ENCODE measurements at regions not wholly inside any gene's neighbourhood (a gene's known extent, or its start where the extent isn't known, plus 50 kb on each side); places are given as distances from the start of the nearest gene placed in this dataset.
"Not testable (repeated sequence)": the region's sequence is repeated elsewhere in the genome, so short reads cannot be mapped to it uniquely, and the experiment has no call there.

GRCh38 chr3:152199102-152199840 is 69.5 kb upstream of the MBNL1 start:
- no peak for DNase-seq

DNA sequence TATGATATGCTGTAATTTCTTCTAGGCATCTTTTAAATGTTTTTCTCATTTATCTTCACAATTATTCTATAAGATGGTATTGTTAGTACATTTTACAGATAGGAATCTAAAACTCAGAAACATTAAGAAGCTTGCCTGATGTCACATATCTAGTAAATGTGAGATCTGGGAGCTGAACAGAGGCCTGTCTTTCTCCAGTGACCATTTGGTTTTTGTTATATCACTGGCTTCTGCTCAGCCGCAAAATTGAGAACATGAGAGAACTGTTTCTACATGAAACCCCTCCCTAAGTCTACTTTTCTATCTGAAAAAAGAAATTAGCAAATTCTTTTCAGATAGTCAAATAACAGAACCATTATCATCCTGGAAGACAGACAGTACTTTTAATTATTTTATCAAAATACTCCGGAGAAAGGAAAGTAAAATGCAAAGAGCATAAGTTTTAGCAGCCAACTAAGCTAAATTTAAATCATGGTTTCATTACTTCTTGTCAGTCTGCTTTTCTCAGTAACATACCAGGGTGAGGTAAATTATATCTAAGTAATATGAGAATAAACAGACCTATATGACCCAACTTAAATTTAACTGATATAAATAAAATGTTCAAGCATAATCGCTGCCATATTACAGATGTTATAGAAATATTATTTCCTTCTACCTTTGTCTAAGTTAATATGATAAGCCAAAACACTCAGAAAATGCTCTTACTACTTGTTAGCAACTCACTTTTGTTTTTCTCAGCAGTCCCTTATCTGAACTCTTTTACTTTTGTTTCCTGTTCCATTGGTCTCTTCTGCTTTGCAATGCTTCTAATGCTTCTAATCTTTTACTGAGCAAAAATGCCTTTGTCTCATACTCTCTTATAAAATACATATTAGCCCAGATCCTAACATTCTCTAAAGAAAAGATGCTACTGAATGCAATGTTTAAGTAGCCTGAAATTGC is 68.0 kb upstream of the MBNL1 start:
- no peak for DNase-seq

- no peak for DNase-seq
These were observed 65.6 kb upstream of the MBNL1 start for GRCh38 chr3:152202976-152203626.

DNA sequence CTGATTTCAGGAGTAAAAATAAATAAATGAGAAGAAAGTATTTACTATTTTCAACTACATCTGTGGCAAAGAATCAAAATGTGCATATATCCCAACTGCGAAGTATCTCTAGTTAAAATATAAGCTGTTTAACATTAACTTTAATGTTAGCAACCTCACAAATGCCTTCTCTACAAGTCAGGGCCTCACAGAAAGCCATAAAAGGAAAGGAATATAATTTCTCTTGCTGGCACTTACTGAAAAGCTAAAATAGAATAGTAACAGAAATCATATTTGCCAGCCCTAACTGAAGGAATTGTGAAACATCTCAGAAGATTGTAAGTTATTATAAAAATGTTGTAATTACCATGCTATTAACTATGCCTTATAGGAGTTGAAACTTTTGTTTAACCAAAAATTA is 65.1 kb upstream of the MBNL1 start:
- no peak for DNase-seq

GRCh38 chr3:152204218-152204617 is 64.5 kb upstream of the MBNL1 start:
- no peak for DNase-seq

DNA sequence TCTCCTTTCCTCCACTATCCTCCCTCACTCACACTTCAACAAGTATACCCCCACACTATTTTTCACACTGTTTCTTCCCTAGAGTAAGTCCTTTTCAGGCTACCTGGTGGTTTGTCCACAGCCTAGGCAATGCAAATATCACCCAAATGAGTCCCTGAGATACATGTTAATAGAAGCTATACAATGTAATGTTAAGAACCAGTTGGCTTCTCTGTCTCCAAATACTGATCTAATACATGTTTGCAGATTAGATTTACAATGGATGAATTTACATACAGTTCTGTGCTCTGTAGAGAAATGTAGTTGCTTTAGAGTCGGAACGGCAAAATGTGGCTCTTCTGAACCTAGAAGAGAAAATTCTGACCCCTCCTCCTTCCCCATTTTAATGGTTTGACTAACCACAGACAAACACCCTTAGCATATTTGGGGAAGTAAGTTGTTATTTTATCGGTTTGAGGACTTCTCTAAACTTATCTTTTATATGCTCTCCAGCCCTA is 63.6 kb upstream of the MBNL1 start:
- no peak for DNase-seq

DNA sequence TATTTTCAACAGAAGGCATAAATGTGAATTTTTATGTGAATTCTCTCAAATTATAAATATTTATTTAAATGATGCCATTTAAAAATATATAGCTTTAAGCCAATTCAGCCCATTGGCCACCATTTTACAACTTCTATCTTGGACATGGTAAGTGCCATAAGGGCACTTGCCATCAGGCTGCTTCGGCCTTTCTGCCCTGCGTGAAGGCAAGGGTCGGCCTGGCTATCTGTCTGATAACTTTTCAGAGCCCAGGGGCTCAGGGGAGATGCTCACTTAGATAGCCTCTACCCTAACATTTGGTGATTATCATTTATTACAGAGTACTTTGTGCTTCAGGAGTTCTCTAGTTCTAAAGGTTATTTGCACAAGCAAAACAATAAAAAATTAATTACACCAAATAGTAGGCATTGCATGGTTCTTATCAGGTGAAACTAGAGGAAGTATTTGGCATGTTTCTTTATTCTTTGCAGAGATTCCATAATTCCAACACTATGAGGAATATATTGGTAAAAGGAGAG is 62.4 kb upstream of the MBNL1 start:
- no peak for DNase-seq

- DNase-seq: no peak
These were observed 60.3 kb upstream of the MBNL1 start for GRCh38 chr3:152208439-152208838.

DNA sequence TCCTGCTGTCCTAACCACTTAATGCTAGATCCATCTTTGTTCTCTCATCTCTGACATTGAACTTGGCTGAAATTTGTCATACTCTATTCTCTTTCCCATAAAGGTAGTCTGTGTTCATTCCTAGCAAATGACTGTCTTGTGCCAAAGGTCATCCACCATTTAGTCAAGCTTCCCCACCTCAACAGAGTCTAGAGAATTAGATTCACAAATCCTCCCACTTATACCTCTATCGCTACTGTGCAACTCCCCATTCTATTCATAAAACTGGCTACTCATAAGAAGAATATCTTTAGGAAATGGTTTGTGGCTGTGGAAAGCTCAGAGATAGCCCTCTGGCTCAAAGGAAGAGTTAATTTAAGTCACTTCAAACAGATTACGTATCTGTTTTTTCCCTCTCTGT is 59.7 kb upstream of the MBNL1 start:
- no peak for DNase-seq

- no peak for DNase-seq
These were observed 59.0 kb upstream of the MBNL1 start for GRCh38 chr3:152209776-152210175.

GRCh38 chr3:152210697-152211096 is 58.0 kb upstream of the MBNL1 start:
- no peak for DNase-seq

- DNase-seq: no peak
These were observed 57.1 kb upstream of the MBNL1 start for GRCh38 chr3:152211655-152212054.

- DNase-seq: no peak
These were observed 55.5 kb upstream of the MBNL1 start for GRCh38 chr3:152213203-152213602.

DNA sequence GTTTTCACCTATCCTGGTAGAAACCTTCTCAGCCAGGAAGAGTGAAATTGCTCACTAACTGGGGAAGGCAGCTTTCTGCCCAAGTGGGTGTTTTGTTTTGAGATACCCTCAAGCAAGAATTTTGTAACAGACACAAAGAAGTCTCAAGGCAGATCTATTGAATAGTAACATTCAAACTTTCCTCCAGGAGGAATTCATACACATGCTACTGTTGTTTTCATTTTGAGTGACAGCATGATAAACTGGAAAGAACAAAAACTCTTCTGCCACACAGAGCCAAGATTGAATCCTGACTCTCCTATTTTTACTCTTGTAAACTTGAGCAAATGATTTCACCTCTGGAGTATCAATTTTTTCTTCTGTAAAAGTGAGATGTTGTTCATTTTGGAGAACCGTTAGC is 54.8 kb upstream of the MBNL1 start:
- DNase-seq: no peak

DNA sequence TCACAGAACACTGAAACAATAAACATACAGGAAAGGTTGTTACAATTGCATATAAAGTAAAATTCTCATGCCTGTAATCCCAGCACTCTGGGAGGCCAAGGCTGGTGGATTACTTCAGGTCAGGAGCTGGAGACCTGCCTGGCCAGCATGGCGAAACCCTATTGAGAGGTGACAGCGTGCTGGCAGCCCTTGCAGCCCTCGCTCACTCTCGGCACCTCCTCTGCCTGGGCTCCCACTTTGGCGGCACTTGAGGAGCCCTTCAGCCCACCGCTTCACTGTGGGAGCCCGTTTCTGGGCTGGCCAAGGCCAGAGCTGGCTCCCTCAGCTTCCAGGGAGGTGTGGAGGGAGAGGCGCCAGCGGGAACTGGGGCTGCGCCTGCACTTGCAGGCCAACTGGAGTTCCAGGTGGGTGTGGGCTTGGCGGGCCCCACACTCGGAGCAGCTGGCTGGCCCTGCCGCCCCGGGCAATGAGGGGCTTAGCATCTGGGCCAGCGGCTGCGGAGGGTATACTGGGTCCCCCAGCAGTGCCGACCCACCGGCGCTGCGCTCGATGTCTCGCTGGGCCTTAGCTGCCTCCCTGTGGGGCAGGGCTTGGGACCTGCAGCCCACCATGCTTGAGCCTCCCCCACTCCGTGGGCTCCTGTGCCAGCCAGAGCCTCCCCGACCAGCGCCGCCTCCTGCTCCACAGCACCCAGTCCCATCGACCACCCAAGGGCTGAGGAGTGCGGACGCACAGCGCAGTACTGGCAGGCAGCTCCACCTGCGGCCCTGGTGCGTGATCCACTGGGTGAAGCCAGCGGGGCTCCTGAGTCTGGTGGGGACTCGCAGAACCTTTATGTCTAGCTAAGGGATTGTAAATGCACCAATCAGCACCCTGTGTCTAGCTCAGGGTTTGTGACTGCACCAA is 51.5 kb upstream of the MBNL1 start:
- DNase-seq: not testable (repeated sequence)

- no peak for DNase-seq
These were observed 50.1 kb upstream of the MBNL1 start for GRCh38 chr3:152218602-152219001.

Data from activated T-cell treated with anti-CD3 and anti-CD28 coated beads for 4 hours (primary cell).